SK-N-SH treated with all-trans-retinoic acid at 6 μM for 48 hours (cell line): ENCODE measurements at regions not wholly inside any gene's neighbourhood (a gene's known extent, or its start where the extent isn't known, plus 50 kb on each side); places are given as distances from the start of the nearest gene placed in this dataset.

Experiments
- ARNTL ChIP-seq: fragments of 450-650 bp; formaldehyde crosslinking; IDR thresholded peaks from 2 replicates; pipeline ENCODE4 v1.5.0; 2020; ENCODE audit warnings: low read depth, mild to moderate bottlenecking, moderate library complexity, borderline replicate concordance
- CREB5 ChIP-seq: fragments of 250-450 bp; sonication (Bioruptor Pico); IDR thresholded peaks from 2 replicates; pipeline ENCODE4 v1.5.1; 2020; ENCODE audit warnings: low read depth, mild to moderate bottlenecking, moderate library complexity
- ESRRG ChIP-seq: fragments of 250-450 bp; sonication (Bioruptor Pico); IDR thresholded peaks from 2 replicates; pipeline ENCODE4 v1.6.1; 2021; ENCODE audit warnings: mild to moderate bottlenecking
- GLIS3 ChIP-seq: fragments of 250-450 bp; sonication (Bioruptor Pico); IDR thresholded peaks from 2 replicates; pipeline ENCODE4 v1.5.0; 2020; ENCODE audit warnings: mild to moderate bottlenecking, moderate library complexity
- OSR1 ChIP-seq: fragments of 250-450 bp; sonication (Bioruptor Pico); IDR thresholded peaks from 2 replicates; pipeline ENCODE4 v1.8.0; 2022; ENCODE audit warnings: moderate library complexity, mild to moderate bottlenecking, inconsistent platforms
- PATZ1 ChIP-seq: fragments of 250-450 bp; sonication (Bioruptor Pico); IDR thresholded peaks from 2 replicates; pipeline ENCODE4 v1.8.0; 2020; ENCODE audit warnings: mild to moderate bottlenecking, moderate library complexity, borderline replicate concordance
- PPARA ChIP-seq: fragments of 250-450 bp; sonication (Bioruptor Pico); IDR thresholded peaks from 2 replicates; pipeline ENCODE4 v1.5.0; 2020; ENCODE audit warnings: mild to moderate bottlenecking, borderline replicate concordance
- SNAI2 ChIP-seq: fragments of 250-450 bp; sonication (Bioruptor Pico); IDR thresholded peaks from 2 replicates; pipeline ENCODE4 v1.5.0; 2020; ENCODE audit warnings: mild to moderate bottlenecking, moderate library complexity
- TCF4 ChIP-seq: fragments of 250-450 bp; sonication (Bioruptor Pico); IDR thresholded peaks from 2 replicates; pipeline ENCODE4 v1.8.0; 2021; ENCODE audit warnings: mild to moderate bottlenecking, moderate library complexity, borderline replicate concordance
- TOX ChIP-seq: fragments of 250-450 bp; sonication (Bioruptor Pico); IDR thresholded peaks from 2 replicates; pipeline ENCODE4 v1.8.0; 2021; ENCODE audit warnings: mild to moderate bottlenecking, moderate library complexity, borderline replicate concordance
- ZC3H10 ChIP-seq: fragments of 250-450 bp; sonication (Bioruptor Pico); IDR thresholded peaks from 2 replicates; pipeline ENCODE4 v1.5.1; 2021; ENCODE audit warnings: mild to moderate bottlenecking, moderate library complexity
- ZFP3 ChIP-seq: fragments of 250-450 bp; sonication (Bioruptor Pico); IDR thresholded peaks from 2 replicates; pipeline ENCODE4 v1.5.0; 2020; ENCODE audit warnings: mild to moderate bottlenecking, moderate library complexity
- ZNF565 ChIP-seq: fragments of 450-650 bp; formaldehyde crosslinking; conservative IDR thresholded peaks from 2 replicates; pipeline ENCODE4 v1.5.0; 2020; ENCODE audit warnings: low read depth, mild to moderate bottlenecking, moderate library complexity

- TF ChIP-seq ZC3H10 (CRISPR knock-in tag): no peak
- TF ChIP-seq ZFP3: no peak
- TF ChIP-seq TCF4 (CRISPR knock-in tag): no peak
- no peak for TF ChIP-seq ESRRG
- TF ChIP-seq CREB5: no peak
- TF ChIP-seq OSR1 (CRISPR knock-in tag): no peak
- no peak for TF ChIP-seq SNAI2 (CRISPR knock-in tag)
- no peak for TF ChIP-seq PATZ1 (CRISPR knock-in tag)
- no peak for TF ChIP-seq GLIS3
- no peak for TF ChIP-seq TOX (CRISPR knock-in tag)
- TF ChIP-seq ZNF565 (CRISPR knock-in tag): no peak
- no peak for TF ChIP-seq ARNTL (CRISPR knock-in tag)
- TF ChIP-seq PPARA (CRISPR knock-in tag): no peak
Observed at GRCh38 chr6:80969439-80969838, 783.0 kb downstream of the TENT5A start.
